ENCODE measurements at regions not wholly inside any gene's neighbourhood (a gene's known extent, or its start where the extent isn't known, plus 50 kb on each side); places are given as distances from the start of the nearest gene placed in this dataset.
"Not testable (repeated sequence)": the region's sequence is repeated elsewhere in the genome, so short reads cannot be mapped to it uniquely, and the experiment has no call there.

DNA sequence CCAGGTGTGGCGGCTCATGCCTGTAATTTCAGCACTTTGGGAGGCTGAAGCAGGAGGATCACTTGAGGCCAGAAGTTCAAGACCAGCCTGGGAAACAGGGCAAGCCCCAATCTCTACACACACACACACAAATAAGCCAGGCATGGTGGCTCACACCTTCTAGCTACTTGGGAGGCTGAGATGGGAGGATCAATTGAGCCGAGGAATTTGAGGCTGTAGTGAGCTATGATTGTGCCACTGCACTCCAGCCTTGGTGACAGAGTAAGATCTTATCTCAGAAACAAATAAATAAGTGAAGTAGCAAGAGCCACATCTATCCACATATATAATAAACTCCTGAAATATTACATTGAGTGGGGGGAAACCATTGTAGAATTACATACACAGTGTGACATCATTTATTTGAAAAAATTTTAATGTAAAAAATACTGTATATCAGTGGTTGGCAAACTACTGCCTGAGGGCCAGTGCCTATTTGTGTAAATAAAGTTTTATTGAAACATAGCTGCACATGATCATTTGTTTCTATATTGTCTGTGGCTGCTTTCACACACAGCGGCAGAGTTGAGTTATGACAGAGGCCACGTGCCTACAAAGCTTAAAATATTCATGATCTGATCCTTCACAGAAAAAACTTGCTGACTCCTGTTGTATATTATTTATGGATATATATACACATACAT lies 54.7 kb upstream of the ARHGEF7 start:
- Histone ChIP-seq H3K79me2 (no peaks in the 10 kb centered on the region), H3K4me1 (no peaks in the 10 kb centered on the region), H3K9me3 (ENCODE audit: control insufficient read depth, low read length) (no peaks in the 10 kb centered on the region), H3K36me3 (ENCODE audit: control insufficient read depth, insufficient read depth, low read length) (no peaks in the 10 kb centered on the region), H3K4me3 (ENCODE audit: low read depth, low read length) (no peak overlapping the region), H3K27me3 (ENCODE audit: control insufficient read depth, insufficient read depth, low read length) (no peaks in the 10 kb centered on the region), H2AFZ (no peak overlapping the region), H3K4me2 (ENCODE audit: low read length) (no peak overlapping the region), H3K27ac (no peak overlapping the region), H3K9ac (no peak overlapping the region)
- TF ChIP-seq, protein P1, sequence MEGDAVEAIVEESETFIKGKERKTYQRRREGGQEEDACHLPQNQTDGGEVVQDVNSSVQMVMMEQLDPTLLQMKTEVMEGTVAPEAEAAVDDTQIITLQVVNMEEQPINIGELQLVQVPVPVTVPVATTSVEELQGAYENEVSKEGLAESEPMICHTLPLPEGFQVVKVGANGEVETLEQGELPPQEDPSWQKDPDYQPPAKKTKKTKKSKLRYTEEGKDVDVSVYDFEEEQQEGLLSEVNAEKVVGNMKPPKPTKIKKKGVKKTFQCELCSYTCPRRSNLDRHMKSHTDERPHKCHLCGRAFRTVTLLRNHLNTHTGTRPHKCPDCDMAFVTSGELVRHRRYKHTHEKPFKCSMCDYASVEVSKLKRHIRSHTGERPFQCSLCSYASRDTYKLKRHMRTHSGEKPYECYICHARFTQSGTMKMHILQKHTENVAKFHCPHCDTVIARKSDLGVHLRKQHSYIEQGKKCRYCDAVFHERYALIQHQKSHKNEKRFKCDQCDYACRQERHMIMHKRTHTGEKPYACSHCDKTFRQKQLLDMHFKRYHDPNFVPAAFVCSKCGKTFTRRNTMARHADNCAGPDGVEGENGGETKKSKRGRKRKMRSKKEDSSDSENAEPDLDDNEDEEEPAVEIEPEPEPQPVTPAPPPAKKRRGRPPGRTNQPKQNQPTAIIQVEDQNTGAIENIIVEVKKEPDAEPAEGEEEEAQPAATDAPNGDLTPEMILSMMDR (IDR thresholded peaks at IDR 0.05): no peak

DNA sequence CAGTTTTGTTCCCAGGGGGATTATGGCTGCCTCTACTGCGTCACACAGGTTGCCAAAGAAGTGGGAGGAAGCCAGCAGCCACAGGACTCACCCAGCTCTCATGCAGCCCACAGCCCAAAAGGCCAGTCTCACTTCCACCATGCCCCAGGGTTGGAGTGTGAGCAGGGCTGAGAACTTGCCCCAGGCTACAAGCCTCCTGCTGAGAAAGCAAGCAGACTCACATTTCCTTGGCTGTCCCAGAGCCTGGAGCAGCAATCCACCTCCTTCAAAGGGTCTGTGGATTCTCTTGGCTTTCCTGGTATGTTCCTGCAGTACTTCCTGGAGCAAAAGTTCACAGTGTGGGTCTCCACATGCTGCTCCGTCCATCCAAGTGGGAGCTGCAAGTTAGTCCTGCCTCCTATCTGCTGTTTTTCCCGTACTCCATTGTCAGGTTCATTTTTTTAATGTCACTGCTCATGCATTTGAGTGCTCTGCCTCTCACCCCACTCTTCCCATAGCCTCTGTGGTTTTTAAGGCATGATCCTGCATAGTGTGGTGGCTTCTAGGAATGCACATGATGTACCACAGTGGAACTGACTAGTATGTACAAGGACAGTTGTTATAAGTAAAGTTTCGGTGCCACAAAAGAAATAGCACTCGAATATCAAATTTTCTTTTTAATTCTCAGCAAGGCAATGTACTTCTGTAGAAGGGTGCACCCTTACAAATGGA lies 56.2 kb upstream of the ARHGEF7 start:
- H3K9ac ChIP-seq: no peak overlapping the region
- H3K4me2 ChIP-seq (ENCODE audit: low read length): no peak overlapping the region
- H3K79me2 ChIP-seq: no peaks in the 10 kb centered on the region
- no peaks in the 10 kb centered on the region for H3K27me3 ChIP-seq (ENCODE audit: control insufficient read depth, insufficient read depth, low read length)
- no peak overlapping the region for H3K4me3 ChIP-seq (ENCODE audit: low read depth, low read length)
- no peak overlapping the region for H2AFZ ChIP-seq
- no peaks in the 10 kb centered on the region for H3K4me1 ChIP-seq
- no peaks in the 10 kb centered on the region for H3K9me3 ChIP-seq (ENCODE audit: control insufficient read depth, low read length)
- TF ChIP-seq, protein P1 (IDR thresholded peaks at IDR 0.05): no peak
- no peaks in the 10 kb centered on the region for H3K36me3 ChIP-seq (ENCODE audit: control insufficient read depth, insufficient read depth, low read length)
- no peak overlapping the region for H3K27ac ChIP-seq

DNA sequence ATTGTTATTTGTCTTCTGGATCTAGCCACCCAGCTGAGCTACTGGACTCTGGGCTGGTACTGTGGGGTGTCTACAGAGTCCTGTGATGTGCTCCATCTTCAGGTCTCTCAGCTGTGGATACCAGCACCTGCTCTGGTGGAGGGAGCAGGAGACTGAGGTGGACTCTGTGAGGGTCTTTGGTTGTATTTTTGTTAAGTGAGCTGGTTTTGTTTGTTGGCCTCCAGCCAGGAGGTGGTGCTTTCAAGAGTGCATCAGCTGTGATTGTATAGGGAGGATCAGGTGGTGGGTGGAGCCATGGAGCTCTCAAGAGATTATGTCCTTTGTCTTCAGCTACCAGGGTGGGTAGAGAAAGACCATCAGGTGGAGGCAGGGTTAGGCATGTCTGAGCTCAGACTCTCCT lies 56.8 kb upstream of the ARHGEF7 start:
- H3K27ac ChIP-seq; H3K4me3 ChIP-seq (ENCODE audit: low read depth, low read length); H2AFZ ChIP-seq; H3K9ac ChIP-seq; H3K36me3 ChIP-seq (ENCODE audit: control insufficient read depth, insufficient read depth, low read length); H3K9me3 ChIP-seq (ENCODE audit: control insufficient read depth, low read length); H3K27me3 ChIP-seq (ENCODE audit: control insufficient read depth, insufficient read depth, low read length); H3K4me1 ChIP-seq; H3K4me2 ChIP-seq (ENCODE audit: low read length); H3K79me2 ChIP-seq: not testable (repeated sequence)

DNA sequence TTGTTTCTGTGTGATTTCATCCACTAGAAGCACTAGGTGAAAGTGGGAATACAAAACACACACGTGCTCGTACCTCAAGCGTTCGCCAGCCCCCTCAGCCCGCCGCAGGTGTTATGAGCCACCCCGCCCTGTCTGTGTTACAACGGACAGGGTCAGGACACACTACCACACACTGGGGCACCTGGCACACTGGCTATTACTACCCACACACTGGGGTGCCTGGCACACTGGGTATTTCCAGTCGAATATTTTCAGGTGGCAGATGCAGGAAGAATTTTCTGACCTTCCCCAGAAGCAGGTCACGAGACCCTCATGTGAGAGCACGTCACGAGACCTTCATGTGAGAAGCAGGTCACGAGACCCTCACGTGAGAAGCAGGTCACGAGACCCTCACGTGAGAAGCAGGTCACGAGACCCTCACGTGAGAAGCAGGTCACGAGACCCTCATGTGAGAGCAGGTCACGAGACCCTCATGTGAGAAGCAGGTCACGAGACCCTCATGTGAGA lies 63.3 kb upstream of the ARHGEF7 start:
- not testable (repeated sequence) for H3K4me1 ChIP-seq; H3K36me3 ChIP-seq (ENCODE audit: control insufficient read depth, insufficient read depth, low read length); H3K9me3 ChIP-seq (ENCODE audit: control insufficient read depth, low read length); H3K4me2 ChIP-seq (ENCODE audit: low read length); H3K27ac ChIP-seq; H3K9ac ChIP-seq; H3K79me2 ChIP-seq; H3K27me3 ChIP-seq (ENCODE audit: control insufficient read depth, insufficient read depth, low read length); H2AFZ ChIP-seq; H3K4me3 ChIP-seq (ENCODE audit: low read depth, low read length)

DNA sequence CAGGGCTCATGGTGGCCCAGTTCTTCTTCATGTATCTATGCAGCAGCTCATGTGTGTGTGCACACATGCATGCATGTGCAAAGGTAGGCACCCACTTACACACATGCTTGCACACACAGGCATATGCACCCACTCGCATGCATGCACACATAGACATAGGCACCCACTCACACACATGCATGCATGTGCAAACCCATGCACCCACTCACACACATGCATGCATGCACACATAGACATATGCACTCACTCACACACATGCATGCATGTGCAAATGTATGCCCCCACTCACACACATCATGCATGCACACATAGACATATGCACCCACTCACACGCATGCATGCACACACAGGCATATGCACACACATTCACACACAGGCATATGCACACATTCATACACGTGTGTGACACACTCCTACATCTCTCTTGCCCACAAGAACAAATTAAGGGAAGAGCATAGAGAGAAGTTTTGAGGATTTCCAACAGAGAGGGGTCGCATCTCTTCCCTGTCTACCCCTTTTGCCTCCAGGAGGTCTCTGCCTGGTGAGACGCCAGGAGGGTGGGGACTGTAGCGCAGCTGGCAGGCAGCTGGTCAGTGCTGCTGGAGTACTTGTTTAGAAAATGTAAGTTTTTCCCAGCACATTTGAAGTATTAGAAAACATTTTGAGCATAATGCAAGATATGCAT lies 63.9 kb upstream of the ARHGEF7 start:
- no peak overlapping the region for H3K27ac ChIP-seq
- H3K27me3 ChIP-seq (ENCODE audit: control insufficient read depth, insufficient read depth, low read length): no peaks in the 10 kb centered on the region
- no peaks in the 10 kb centered on the region for H3K79me2 ChIP-seq
- H3K4me3 ChIP-seq (ENCODE audit: low read depth, low read length): no peak overlapping the region
- H3K4me1 ChIP-seq: no peaks in the 10 kb centered on the region
- no peaks in the 10 kb centered on the region for H3K36me3 ChIP-seq (ENCODE audit: control insufficient read depth, insufficient read depth, low read length)
- H3K9me3 ChIP-seq (ENCODE audit: control insufficient read depth, low read length): no peaks in the 10 kb centered on the region
- H2AFZ ChIP-seq: no peak overlapping the region
- H3K9ac ChIP-seq: no peak overlapping the region
- TF ChIP-seq, protein P1 (IDR thresholded peaks at IDR 0.05): no peak
- no peak overlapping the region for H3K4me2 ChIP-seq (ENCODE audit: low read length)
